HepG2 (cell line): ENCODE measurements at regions not wholly inside any gene's neighbourhood (a gene's known extent, or its start where the extent isn't known, plus 50 kb on each side); places are given as distances from the start of the nearest gene placed in this dataset.

Source experiments
- ARID3A ChIP-seq: IDR thresholded peaks from 2 replicates; pipeline ENCODE4 v1.6.1; 2012; ENCODE audit warnings: low read depth, low read length, improper control_type of control experiment
- NR2C2 ChIP-seq: sonication (generic); formaldehyde crosslinking; IDR thresholded peaks from 2 replicates; pipeline ENCODE4 v1.4.0; 2020; ENCODE audit warnings: missing genetic modification reagents, mild to moderate bottlenecking, moderate library complexity, borderline replicate concordance
- SMAD3 ChIP-seq: sonication (generic); formaldehyde crosslinking; IDR thresholded peaks from 2 replicates; pipeline ENCODE4 v1.4.0; 2020; ENCODE audit warnings: missing genetic modification reagents
- TAF1 ChIP-seq: sonication (generic); formaldehyde crosslinking; IDR thresholded peaks from 2 replicates; pipeline ENCODE4 v1.4.0; 2020; ENCODE audit warnings: missing genetic modification reagents
- ZBTB37 ChIP-seq: sonication (generic); formaldehyde crosslinking; IDR thresholded peaks from 2 replicates; pipeline ENCODE4 v1.4.0; 2020; ENCODE audit warnings: mild to moderate bottlenecking, missing genetic modification reagents
- ZNF207 ChIP-seq: fragments of 450-650 bp; IDR thresholded peaks from 2 replicates; pipeline ENCODE4 v1.6.1; 2016; ENCODE audit warnings: antibody characterized with exemption, borderline replicate concordance
- ZNF337 ChIP-seq: sonication (generic); formaldehyde crosslinking; IDR thresholded peaks from 2 replicates; pipeline ENCODE4 v1.5.1; 2020; ENCODE audit warnings: missing genetic modification reagents, low read depth, mild to moderate bottlenecking, borderline replicate concordance
- ZNF646 ChIP-seq: sonication (generic); formaldehyde crosslinking; IDR thresholded peaks from 2 replicates; pipeline ENCODE4 v1.9.0; 2021; ENCODE audit warnings: mild to moderate bottlenecking, missing genetic modification reagents
- ZNF687 ChIP-seq: sonication (generic); formaldehyde crosslinking; IDR thresholded peaks from 2 replicates; pipeline ENCODE4 v1.5.1; 2020; ENCODE audit warnings: mild to moderate bottlenecking, missing genetic modification reagents, moderate library complexity

GRCh38 chr5:114311968-114312367 is 49.9 kb upstream of the KCNN2 start (continued):
- no peak for TF ChIP-seq ARID3A
- TF ChIP-seq TAF1 (CRISPR knock-in tag) = no peak
- no peak for TF ChIP-seq SMAD3 (CRISPR knock-in tag)
- TF ChIP-seq NR2C2 = no peak
- TF ChIP-seq ZNF687 (CRISPR knock-in tag) = no peak
- no peak for TF ChIP-seq ZNF646 (CRISPR knock-in tag)
- TF ChIP-seq ZNF337 (CRISPR knock-in tag) = no peak
- no peak for TF ChIP-seq ZNF207
- TF ChIP-seq ZBTB37 (CRISPR knock-in tag) = no peak
